NOMO-1 (cell line): ENCODE measurements at regions not wholly inside any gene's neighbourhood (a gene's known extent, or its start where the extent isn't known, plus 50 kb on each side); places are given as distances from the start of the nearest gene placed in this dataset.
"Not testable (repeated sequence)": the region's sequence is repeated elsewhere in the genome, so short reads cannot be mapped to it uniquely, and the experiment has no call there.

Source experiments
- DNase-seq, 2 experiments: peaks; one replicate each; lab custom pipeline; 2025; ENCODE audit not compliant: unreplicated experiment in 2 of 2; lab: John Stamatoyannopoulos, UW

DNA sequence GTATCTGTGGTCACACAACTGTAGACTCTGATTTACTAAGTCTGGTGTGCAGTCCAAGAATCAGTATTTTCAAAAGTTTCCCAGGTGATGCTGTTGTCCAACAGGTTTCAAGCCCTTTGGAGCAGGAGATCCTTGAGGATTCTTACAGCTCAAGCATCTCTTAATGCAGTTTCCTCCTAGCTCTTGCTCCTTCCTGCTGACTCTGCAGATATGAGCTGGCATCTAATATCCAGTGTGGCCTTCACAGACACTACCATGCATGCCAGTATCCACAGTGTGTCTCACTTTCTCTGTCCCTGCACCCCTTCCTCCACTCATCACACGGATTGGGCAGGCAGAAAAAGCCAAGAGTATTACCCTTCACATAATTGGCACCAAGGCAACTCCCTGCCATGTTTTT lies 182.2 kb upstream of the TNC start:
- DNase-seq, result no peak

DNA sequence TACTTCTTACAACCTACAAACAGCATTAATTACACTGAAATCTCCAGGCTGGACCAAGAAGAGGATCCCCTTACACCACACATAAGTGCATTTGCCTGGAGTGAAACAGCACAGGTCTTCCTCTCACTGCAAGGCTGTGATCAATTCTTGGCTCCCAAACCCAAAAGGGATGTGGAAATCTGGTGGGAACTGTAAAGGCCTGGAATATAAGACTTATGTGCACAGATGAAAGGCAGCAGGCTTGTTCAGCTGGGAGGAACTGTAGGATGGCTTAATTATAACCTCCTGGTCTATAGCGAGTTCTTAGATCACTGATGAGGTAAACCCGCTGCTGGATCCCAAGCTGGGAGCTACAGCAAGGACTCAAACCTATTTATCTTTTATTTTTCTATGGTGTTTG lies 182.9 kb upstream of the TNC start:
- DNase-seq, result no peak

DNA sequence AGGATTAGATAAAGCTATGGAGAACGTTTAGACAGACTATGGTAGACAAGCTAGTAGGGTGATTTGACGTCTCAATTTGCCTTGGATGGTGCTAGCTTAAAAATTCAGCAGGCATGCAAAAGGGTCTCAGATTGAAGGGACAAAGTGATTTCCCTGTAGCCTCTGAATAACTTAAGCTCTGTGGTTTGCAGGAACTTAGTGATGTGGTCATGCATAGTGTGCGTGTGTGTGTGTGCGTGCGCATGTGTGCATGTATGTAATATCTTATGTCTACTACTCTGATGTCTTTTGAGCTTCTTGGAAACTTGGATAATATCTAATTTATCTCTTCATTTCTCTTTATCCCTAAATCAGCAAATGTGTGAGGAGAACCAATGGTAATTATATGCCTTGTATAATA lies 183.6 kb upstream of the TNC start:
- no peak for DNase-seq

DNA sequence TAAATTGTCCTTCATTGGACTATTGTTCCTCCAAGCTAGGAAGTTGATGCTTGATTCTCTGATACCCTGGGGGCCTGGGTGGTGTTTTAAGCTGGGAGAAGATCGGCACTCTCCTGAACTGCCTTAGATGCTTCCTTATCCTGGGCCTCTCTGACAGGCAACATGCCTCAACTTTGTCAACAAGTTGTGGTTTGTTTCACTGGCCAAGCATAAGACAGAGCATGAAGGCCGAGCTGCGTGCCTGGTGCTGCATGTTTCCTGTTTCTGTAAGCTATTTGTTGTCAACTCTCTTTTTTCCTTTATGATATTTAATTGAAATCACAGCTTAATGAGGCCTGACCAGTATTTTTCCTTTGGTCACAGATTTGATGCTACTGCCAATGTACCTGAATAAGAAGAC lies 187.6 kb upstream of the TNC start:
- DNase-seq, result no peak

DNA sequence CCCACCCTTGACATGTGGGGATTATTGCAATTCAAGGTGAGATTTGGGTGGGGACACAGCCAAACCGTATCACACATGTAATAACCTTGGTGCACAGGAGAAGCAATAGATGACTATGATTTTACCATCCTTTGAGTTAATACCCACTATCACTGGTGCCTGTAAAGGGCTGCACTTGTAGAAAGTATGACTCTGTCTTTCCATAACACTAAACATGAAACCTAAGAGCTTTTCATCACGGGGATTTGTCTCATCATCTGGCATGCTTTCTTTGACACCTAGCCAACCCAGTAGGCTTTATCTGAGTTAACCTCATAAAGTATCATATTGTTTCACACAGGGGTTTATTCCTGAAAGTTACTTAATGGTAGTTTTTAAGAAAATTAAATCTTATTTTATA lies 188.9 kb upstream of the TNC start:
- DNase-seq, result no peak

DNA sequence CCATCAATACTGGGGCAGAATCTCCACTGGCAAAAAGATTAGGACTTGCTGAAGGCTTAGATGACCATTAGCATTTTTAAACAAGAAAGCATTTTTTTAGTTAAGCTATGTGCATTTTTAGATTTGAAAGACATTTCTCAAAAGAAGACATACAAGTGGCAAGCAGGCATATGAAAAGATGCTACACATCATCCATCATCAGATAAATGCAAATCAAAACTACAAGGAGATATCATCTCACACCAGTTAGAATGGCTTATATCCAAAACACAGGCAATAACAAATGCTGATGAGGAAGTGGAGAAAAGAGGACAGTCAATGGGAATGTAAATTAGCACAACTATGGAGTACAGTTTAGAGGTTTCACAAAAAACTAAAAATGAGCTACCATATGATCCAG lies 195.6 kb upstream of the TNC start:
- no peak for DNase-seq

DNA sequence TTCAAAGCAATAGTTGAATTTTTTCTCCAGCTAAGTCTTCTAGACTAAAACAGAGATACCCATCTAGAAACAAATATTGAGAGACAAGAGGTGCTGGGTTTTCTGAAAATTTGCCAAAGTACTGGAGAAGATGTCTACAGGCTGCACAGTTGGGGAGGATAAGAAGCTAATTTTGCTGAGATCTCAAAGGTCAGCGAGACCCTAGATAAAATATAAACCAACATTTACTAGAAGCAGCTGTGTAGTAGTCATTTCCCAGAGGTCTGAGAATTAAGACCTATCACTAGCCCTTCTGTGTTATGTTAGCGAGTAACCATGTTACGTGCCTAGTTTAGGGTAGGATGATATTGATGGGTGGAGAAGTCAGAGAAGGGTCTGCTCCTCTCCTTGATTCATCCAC lies 208.5 kb upstream of the TNC start:
- no peak for DNase-seq

DNA sequence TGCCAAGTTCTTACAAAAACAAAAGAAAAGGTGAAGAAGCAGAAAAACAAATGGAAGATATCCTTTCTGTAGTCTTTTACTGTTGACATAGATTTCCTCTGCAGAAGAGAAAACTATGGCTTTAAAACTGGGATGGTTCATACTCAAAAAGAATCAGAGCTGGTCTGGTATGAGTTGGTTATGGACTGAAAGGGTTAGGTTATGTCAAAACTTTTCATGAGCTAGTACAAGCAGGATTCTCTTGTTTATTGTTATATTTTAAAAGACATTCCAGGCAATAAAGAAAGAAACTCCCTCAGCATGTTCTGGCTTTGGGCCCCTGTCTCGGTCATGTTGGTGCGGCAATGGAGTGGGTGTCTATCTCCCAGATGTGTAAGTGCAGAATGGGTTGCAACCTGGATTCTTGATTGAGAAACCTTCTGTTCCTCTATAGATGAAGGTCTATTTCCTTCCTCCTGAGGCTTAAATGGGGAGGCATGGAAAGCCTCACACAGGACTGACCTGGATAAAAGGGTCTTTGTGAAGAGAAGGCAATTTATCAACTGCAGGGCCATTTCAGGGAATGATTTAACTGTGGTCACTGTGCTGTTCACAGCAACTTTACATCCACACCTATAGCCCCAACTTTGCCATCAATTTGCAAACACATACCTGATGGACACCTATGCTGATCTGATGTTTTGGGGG lies 209.6 kb upstream of the TNC start:
- DNase-seq, result no peak

DNA sequence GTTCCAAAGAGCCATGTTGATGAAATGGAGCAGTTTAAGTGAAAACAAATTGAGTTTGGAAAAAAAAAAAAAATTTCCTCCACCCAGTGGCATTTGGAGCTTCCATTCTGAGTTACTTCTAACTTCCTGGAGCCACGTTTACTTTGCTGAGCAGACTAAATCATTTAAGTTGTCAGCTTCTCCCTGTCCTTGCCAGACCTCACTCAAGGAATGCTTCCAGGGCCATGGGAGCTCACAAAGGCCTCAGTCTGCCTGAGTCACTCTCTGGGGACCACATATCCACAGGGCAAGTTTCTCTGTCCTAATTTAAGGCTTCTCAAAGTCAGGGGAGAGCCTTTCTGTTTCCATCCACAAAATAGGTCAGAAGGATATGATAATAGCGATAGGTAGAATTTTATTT lies 210.3 kb upstream of the TNC start:
- no peak for DNase-seq

DNA sequence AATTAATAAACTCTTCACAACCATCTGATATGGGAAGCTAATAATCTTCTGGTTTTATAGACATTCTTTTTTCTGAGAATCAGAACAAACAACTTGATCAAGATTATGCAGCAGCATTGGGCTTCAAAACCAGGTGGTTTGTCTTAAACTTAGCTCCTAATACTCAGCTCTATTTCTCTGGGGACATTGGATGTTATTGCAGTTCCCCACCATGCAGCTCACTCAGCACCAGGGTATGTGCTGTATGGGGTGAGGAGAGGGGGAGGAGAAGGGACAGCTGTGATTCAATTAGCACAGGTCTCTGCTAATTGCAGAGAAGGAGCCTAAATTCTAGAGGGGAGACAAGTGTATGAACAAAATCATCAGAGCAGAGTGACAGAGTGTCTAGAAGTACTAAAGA lies 210.7 kb upstream of the TNC start:
- no peak for DNase-seq

DNA sequence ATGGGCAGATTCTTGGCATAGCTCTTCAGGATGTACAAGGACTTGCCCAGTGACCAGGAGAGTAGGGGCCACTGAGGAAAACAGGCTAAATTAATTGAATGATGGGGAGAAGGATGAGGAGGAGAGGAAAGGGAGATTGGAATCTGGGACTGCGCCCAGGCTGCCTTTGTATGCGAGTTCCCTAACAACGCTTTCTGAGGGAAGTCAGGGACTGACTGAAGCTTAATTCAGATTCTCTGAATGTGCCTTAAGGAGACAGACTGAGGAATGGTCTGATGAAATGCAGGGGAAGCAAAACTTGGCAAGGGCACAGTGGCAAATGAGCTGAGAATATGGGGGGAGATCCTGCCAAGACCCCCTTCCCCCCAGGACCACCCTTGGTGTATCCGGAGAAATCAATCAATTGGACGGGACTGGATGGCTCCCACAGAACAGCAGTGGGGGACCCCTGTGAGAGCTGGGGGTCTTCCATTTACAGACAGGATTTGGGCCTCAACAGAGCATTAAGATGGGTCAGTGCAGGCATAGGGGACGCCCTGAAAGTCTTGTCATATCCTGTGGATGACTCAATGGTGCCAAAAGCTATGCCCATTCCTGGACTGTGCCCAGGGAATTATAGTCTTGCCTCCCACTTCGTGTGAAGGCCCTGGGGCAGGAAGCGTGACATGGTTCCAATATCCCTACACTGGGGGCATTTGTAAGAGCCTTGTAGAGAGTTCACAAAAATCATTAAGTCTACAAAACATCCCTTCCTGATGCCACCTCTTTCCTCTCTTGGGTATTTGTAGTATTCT lies 215.5 kb upstream of the TNC start:
- no peak for DNase-seq

DNA sequence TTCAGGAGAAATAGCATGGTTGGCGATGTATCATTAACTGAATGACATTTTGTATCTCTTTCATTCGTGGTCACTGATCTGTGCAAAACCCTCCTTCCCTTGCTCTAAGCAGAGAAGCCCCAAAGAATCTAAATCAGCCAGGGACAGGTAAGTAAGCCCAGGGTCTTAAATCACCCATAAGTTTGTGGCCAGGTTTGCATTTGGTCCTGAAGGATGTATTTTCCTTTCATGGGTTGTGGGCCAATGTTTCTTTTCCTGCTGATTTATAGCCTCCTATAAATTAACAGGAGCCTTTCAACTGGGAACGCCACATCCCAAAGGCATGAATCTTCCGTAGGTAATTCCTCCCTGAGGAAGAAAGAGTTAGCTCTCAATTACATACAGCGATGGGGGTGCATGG lies 217.5 kb upstream of the TNC start:
- DNase-seq, result no peak

DNA sequence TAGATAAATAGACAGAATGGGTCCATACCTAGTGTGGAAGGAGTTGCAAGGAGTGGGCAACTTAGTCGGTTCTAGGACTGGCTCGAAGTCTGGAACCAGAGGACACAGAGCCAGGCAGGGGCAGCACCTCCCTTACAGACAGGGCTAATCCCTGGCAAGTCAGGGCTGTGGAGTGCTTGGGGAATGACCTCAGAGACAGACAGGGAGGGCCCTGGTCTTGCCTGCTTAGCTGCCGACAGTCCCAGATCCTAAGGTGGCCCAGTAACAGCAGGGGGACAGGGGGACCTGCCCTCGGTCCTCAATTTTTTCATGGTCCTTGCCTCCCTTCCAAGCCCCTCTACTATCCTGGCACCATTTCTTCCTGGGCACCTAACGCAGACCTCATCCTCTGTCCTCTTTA lies 222.4 kb upstream of the TNC start:
- no peak for DNase-seq

DNA sequence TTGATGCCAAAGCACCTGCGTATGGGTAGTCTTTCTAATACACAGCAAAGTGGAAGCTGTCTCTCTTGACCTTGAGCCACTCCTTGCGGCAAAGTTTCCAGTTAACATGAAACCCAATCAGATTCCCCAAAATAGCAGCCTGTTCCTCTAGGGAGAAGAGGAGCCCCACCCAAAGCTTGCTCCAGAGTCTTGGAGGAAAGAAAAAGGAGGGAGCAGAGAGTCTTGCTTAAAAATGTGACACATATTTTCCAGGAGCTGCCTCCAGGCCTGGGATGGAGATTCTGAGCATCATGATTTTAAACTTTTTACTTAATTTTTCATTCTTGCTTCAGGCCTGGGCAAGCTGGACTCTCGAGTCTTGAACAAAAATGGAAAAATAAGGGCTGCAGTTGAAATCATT lies 223.5 kb upstream of the TNC start:
- no peak for DNase-seq

DNA sequence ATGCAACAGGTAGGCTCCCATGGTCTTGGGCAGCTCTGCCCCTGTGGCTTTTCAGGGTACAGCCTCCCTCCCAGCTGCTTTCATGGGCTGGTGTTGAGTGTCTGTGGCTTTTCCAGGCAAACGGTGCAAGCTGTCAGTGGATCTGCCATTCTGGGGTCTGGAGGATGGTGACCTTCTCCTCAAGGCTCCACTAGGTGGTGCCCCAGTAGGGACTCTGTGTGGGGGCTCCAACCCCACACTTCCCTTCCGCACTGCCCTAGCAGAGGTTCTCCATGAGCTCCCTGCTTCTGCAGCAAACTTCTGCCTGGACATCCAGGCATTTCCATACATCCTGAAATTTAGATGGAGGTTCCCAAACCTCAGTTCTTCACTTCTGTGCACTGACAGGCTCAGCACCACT lies 229.8 kb upstream of the TNC start:
- not testable (repeated sequence) for DNase-seq

DNA sequence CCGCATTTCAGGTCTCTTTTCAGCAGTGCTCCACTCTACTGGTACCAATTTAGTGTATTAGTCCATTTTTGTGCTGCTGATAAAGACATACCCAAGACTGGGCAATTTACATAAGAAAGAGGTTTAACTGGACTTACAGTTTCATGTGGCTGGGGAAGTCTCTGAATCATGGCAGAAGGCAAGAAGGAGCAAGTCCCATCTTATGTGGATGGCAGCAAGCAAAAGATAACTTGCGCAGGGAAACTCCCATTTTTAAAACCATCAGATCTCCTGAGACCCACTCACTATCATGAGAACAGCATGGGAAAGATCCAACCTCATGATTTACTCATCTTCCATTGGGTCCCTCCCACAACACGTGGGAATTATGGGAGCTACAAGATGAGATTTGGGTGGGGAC lies 231.0 kb upstream of the TNC start:
- DNase-seq, result not testable (repeated sequence)

DNA sequence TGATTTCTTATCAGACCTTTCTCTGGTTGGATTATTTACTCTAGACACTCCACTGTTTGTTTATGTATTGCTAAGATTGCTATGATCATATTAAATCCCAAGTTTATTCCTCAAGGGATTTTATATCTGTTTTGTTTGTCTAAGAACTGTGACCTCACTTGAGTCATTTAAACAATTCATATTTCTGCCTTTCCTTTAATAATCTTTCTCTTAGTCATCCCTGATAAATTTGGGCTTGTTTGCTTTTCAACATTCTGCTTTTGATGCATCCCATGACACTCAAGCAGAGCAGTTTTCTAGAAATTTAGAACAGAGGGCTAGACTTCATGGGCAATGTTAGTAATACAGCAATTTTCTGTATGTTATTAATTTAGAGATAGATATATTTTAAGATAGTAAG lies 231.6 kb upstream of the TNC start:
- DNase-seq, result no peak

DNA sequence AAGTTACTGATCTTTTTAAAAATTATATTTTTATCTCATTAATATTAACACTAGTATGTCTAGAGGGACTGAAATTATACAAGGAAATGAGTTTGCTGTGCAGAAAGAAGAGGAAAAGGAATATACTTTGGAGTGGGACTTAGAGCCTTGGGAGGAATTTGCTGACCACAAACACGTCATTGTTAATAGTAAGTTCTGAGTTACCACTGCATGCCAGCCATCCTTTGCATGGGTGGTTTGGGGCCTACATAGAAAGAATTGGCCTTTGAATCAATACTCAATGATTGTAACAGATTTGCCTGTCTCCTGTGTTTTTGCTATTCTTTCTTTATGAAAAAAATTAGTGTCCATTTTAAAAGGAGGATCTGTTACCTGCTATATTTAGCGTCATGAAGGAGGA lies 232.6 kb upstream of the TNC start:
- DNase-seq, result no peak

DNA sequence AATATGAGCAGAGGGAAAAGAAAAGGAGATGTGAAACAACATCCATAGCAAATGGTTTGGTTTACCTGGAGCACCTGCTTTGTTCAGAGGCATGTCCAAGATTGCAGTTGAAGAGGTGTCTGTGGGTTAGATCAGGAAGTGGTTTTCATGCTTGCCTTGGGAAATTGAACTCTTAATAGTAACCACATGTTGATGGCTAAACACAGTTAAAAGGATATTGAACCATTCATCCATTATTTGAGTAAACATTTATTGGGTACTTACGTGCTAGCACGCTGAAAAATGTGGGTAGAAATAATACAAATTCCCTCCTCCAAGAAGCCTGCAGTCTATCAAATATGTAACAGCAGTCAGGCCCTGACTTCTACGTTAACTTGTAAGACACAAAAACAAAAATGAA lies 235.7 kb upstream of the TNC start:
- DNase-seq, result no peak

DNA sequence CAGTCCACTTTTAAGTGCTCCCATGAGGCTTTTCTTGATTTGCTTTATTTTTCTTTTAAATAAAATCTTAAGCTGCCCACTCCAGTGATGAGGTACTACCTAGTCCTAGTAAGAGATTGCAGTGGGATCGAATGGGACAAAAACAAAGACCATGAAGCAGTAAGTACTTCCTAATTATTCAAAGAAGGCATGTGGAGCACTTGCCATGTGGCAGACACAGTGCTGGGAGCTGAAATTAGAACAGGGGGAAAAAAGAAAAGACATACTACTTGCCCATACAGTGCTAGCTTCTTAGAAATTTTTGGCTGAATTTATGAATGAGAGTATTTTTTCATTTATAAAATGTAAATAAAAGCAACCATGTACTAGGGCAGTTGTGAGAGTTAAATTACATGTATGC lies 239.9 kb upstream of the TNC start:
- DNase-seq, result no peak

DNA sequence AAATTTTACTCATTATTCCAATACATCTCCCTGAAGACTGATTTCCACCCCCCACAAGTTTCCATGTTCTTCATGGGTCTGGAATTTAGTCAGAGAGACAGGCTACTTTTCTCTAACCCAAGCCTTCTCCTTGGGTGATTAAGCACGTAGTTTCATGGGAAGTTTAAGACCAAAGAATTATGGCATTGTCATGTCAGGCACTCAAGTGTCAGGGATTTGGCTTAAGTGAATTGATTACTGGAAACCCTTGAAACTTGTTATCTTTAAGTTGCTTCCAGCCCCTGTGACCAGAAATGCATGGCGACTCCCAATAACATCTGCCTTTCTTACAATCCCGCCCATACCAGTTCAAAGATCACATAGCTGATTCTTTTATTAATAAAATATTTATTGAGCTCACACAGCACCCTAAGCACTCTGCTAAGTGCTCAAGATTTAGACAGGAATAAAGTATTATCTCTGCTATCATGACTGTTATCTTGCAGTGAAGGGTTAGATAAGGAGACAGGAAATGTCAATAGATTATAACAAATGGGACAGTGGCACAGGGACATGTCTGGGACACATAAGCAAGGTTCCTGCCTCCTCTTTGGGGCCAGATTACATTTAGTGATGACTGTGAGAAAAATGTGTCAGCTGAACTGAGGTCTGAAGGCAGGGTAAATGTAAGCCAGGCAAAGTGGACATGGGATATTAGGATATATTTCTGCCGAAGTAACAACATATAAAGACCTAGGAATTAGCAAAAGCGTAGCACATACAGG lies 241.2 kb upstream of the TNC start:
- no peak for DNase-seq

DNA sequence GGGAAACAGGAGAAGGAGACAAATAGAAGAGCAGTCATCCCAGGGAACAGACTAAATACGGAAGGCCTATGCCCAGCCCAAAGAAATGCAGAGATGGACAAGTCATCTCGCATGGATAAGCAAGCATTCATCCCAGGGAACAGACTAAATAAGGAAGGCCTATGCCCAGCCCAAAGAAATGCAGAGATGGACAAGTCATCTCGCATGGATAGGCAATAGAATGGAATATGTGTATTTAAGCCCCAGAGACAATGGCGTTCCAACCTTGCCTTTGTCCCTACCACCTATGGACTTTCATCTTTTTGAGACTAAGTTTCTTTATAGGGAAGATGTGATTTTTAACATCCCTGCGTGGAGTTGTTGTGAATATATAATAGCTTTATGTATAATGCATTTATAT lies 242.2 kb upstream of the TNC start:
- DNase-seq, result no peak
